G401.6 (cell line): ENCODE measurements at regions not wholly inside any gene's neighbourhood (a gene's known extent, or its start where the extent isn't known, plus 50 kb on each side); places are given as distances from the start of the nearest gene placed in this dataset.
"Not testable (repeated sequence)": the region's sequence is repeated elsewhere in the genome, so short reads cannot be mapped to it uniquely, and the experiment has no call there.

Experiments used
- FAIRE-seq: peaks from 2 replicates; lab custom pipeline; 2012; peaks lifted over from hg19 to GRCh38; lab: Jason Lieb, UNC

GRCh38 chr9:31372799-31373587 lies 1011.5 kb upstream of the ACO1 start:
- FAIRE-seq: no peak

- FAIRE-seq: no peak
Measured at GRCh38 chr9:31377358-31377757, 1007.1 kb upstream of the ACO1 start.

GRCh38 chr9:31388660-31389059 lies 995.8 kb upstream of the ACO1 start:
- FAIRE-seq: no peak

GRCh38 chr9:31389075-31389474 lies 995.4 kb upstream of the ACO1 start:
- no peak for FAIRE-seq

- no peak for FAIRE-seq
Measured at GRCh38 chr9:31390403-31391025, 993.9 kb upstream of the ACO1 start.

GRCh38 chr9:31393240-31393639 lies 991.2 kb upstream of the ACO1 start:
- no peak for FAIRE-seq

GRCh38 chr9:31394015-31394473 lies 990.4 kb upstream of the ACO1 start:
- FAIRE-seq: no peak

GRCh38 chr9:31412081-31412480 lies 972.4 kb upstream of the ACO1 start:
- FAIRE-seq: no peak

GRCh38 chr9:31415164-31415563 lies 969.3 kb upstream of the ACO1 start:
- no peak for FAIRE-seq

- no peak for FAIRE-seq
Measured at GRCh38 chr9:31418419-31418818, 966.0 kb upstream of the ACO1 start.

GRCh38 chr9:31443630-31444457 lies 940.6 kb upstream of the ACO1 start:
- not testable (repeated sequence) for FAIRE-seq

GRCh38 chr9:31445357-31445756 lies 939.1 kb upstream of the ACO1 start:
- FAIRE-seq: no peak

- no peak for FAIRE-seq
Measured at GRCh38 chr9:31445960-31446359, 938.5 kb upstream of the ACO1 start.

- no peak for FAIRE-seq
Measured at GRCh38 chr9:31467075-31467474, 917.4 kb upstream of the ACO1 start.

- no peak for FAIRE-seq
Measured at GRCh38 chr9:31470051-31470450, 914.4 kb upstream of the ACO1 start.

GRCh38 chr9:31471010-31471409 lies 913.4 kb upstream of the ACO1 start:
- FAIRE-seq: no peak

GRCh38 chr9:31486630-31487029 lies 897.8 kb upstream of the ACO1 start:
- no peak for FAIRE-seq

- FAIRE-seq: no peak
Measured at GRCh38 chr9:31490551-31491106, 893.8 kb upstream of the ACO1 start.

GRCh38 chr9:31492229-31492628 lies 892.2 kb upstream of the ACO1 start:
- no peak for FAIRE-seq

- no peak for FAIRE-seq
Measured at GRCh38 chr9:31500422-31500821, 884.0 kb upstream of the ACO1 start.

- FAIRE-seq: no peak
Measured at GRCh38 chr9:31519011-31519410, 865.4 kb upstream of the ACO1 start.

- FAIRE-seq: no peak
Measured at GRCh38 chr9:31519424-31519823, 865.0 kb upstream of the ACO1 start.

GRCh38 chr9:31519826-31520225 lies 864.6 kb upstream of the ACO1 start:
- FAIRE-seq: no peak
